ENCODE measurements at regions not wholly inside any gene's neighbourhood (a gene's known extent, or its start where the extent isn't known, plus 50 kb on each side); places are given as distances from the start of the nearest gene placed in this dataset.

- Histone ChIP-seq H3K9me3 (ENCODE audit: control insufficient read depth, insufficient read depth, low read depth, low read length) (no peaks in the 10 kb centered on the region), H3K27ac (ENCODE audit: extremely low read depth, low read depth, low read length) (no peak overlapping the region), H3K4me3 (ENCODE audit: low read depth, low read length) (no peak overlapping the region), H3K36me3 (ENCODE audit: control insufficient read depth in 2 of 2, insufficient read depth in 1 of 2, low read length in 2 of 2) (no peaks in the 10 kb centered on the region), H3K4me1 (ENCODE audit: control insufficient read depth, insufficient read depth, low read length) (no peaks in the 10 kb centered on the region)
- ChIA-PET POLR2A (no interaction called here), CTCF (no interaction called here)
- TF ChIP-seq MYNN (tag by site-specific recombination; IDR thresholded peaks at IDR 0.05; ENCODE audit: borderline replicate concordance) (no peak), SP3 (tag by site-specific recombination; IDR thresholded peaks at IDR 0.05) (no peak)
Measured at GRCh38 chr10:85508159-85508558, 858.4 kb downstream of the GRID1 start.

GRCh38 chr10:85510682-85511081, 855.9 kb downstream of the GRID1 start:
- no peak for TF ChIP-seq ZNF280D (tag by site-specific recombination; IDR thresholded peaks at IDR 0.05)
- TF ChIP-seq ZNF404 (tag by site-specific recombination; IDR thresholded peaks at IDR 0.05) = no peak
- TF ChIP-seq BCL6B (tag by site-specific recombination; IDR thresholded peaks at IDR 0.05) = no peak
- TF ChIP-seq ZNF426 (tag by site-specific recombination; IDR thresholded peaks at IDR 0.05) = no peak
- no peak for TF ChIP-seq ZBTB17 (tag by site-specific recombination; IDR thresholded peaks at IDR 0.05)
- TF ChIP-seq TSHZ1 (tag by site-specific recombination; IDR thresholded peaks at IDR 0.05; ENCODE audit: borderline replicate concordance) = no peak
- no peak for TF ChIP-seq ZNF324 (tag by site-specific recombination; IDR thresholded peaks at IDR 0.05)
- no peak for TF ChIP-seq ZNF837 (tag by site-specific recombination; IDR thresholded peaks at IDR 0.05)
- no peak for TF ChIP-seq ZNF645 (tag by site-specific recombination; IDR thresholded peaks at IDR 0.05)
- no peak for TF ChIP-seq BCL11B (tag by site-specific recombination; IDR thresholded peaks at IDR 0.05; ENCODE audit: low read depth)
- TF ChIP-seq ZNF521 (tag by site-specific recombination; IDR thresholded peaks at IDR 0.05) = no peak
- no peak for TF ChIP-seq REST (tag by site-specific recombination; IDR thresholded peaks at IDR 0.05)
- no peak for TF ChIP-seq ZNF416 (tag by site-specific recombination; IDR thresholded peaks at IDR 0.05)
- Histone ChIP-seq H3K36me3 (ENCODE audit: control insufficient read depth in 2 of 2, insufficient read depth in 1 of 2, low read length in 2 of 2) (no peaks in the 10 kb centered on the region), H3K4me1 (ENCODE audit: control insufficient read depth, insufficient read depth, low read length) (no peaks in the 10 kb centered on the region), H3K27ac (ENCODE audit: extremely low read depth, low read depth, low read length) (no peak overlapping the region), H3K4me3 (ENCODE audit: low read depth, low read length) (no peak overlapping the region), H3K9me3 (ENCODE audit: control insufficient read depth, insufficient read depth, low read depth, low read length) (no peaks in the 10 kb centered on the region)
- POLR2A ChIA-PET = no interaction called here
- CTCF ChIA-PET = interaction anchor here (0.7 kb wide), 1 partner anchor 59 kb away, joined by 4 read pairs; no protein-coding TSS in a partner anchor
